HFFc6 (cell line): ENCODE measurements at regions not wholly inside any gene's neighbourhood (a gene's known extent, or its start where the extent isn't known, plus 50 kb on each side); places are given as distances from the start of the nearest gene placed in this dataset.

Experiments used
- DNase-seq: peaks from one replicate; pipeline ENCODE4 v3.0.0-alpha.2; 2018
- H3K27ac Mint-ChIP-seq: 2 replicates; pipeline ENCODE4 v1.8.0; 2020; ENCODE audit warnings: mild to moderate bottlenecking, mixed read lengths
- H3K27me3 Mint-ChIP-seq: 2 replicates; pipeline ENCODE4 v1.8.0; 2021; ENCODE audit warnings: mild to moderate bottlenecking, moderate library complexity, mixed read lengths; ENCODE audit not compliant: insufficient read depth
- H3K36me3 Mint-ChIP-seq: 2 replicates; pipeline ENCODE4 v1.8.0; 2021; ENCODE audit warnings: low read depth, mixed read lengths
- H3K4me1 Mint-ChIP-seq: 2 replicates; pipeline ENCODE4 v1.8.0; 2020; ENCODE audit warnings: low read depth, mixed read lengths
- H3K4me3 Mint-ChIP-seq: 2 replicates; pipeline ENCODE4 v1.8.0; 2020; ENCODE audit warnings: mild to moderate bottlenecking, moderate library complexity, mixed read lengths
- H3K9me3 Mint-ChIP-seq: 2 replicates; pipeline ENCODE4 v1.8.0; 2020; ENCODE audit warnings: mild to moderate bottlenecking, mixed read lengths
- CTCF ChIP-seq: fragments of 200-600 bp; sonication (generic); IDR thresholded peaks from 2 replicates; pipeline ENCODE4 v1.5.0; 2021; ENCODE audit warnings: antibody characterized with exemption, mild to moderate bottlenecking

DNA sequence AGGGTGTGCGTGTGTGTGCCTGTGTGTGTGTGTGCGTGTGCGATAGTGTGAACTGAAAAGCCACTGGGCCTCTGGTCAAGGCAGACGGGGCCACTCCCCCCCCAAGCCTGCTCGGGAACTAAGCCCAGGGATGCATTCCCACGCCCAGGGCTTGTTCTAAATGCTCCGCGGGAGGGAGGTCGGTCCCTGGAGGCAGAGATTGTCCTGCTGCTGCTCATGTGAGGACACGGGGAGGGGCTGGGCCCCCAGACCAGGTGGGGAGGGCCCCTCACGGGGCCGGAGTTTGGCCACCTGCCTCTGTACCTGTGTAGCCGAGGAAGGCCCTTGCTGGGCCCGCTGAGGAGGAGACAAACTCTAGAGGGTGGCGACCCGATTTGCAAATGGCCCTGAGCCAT lies 93.9 kb downstream of the PDGFA start:
- Mint-ChIP-seq H3K9me3 (peaks cover 7% of the 10 kb centered on the region; the same call in 1 of the 2 replicates), H3K27me3 (peaks cover 6% of the 10 kb centered on the region), H3K36me3 (no peaks in the 10 kb centered on the region), H3K4me3 (no peak overlapping the region), H3K4me1 (no peaks in the 10 kb centered on the region), H3K27ac (no peak overlapping the region)
- no peak for TF ChIP-seq CTCF
- no peak for DNase-seq

- no peak overlapping the region for H3K4me3 Mint-ChIP-seq
- no peak for TF ChIP-seq CTCF
- no peak for DNase-seq
- peaks cover 6% of the 10 kb centered on the region for H3K27me3 Mint-ChIP-seq
- no peaks in the 10 kb centered on the region for H3K4me1 Mint-ChIP-seq
- H3K9me3 Mint-ChIP-seq, result peaks cover 7% of the 10 kb centered on the region; the same call in 1 of the 2 replicates
- no peaks in the 10 kb centered on the region for H3K36me3 Mint-ChIP-seq
- H3K27ac Mint-ChIP-seq, result no peak overlapping the region
Measured at GRCh38 chr7:426510-426909, 93.1 kb downstream of the PDGFA start.

DNA sequence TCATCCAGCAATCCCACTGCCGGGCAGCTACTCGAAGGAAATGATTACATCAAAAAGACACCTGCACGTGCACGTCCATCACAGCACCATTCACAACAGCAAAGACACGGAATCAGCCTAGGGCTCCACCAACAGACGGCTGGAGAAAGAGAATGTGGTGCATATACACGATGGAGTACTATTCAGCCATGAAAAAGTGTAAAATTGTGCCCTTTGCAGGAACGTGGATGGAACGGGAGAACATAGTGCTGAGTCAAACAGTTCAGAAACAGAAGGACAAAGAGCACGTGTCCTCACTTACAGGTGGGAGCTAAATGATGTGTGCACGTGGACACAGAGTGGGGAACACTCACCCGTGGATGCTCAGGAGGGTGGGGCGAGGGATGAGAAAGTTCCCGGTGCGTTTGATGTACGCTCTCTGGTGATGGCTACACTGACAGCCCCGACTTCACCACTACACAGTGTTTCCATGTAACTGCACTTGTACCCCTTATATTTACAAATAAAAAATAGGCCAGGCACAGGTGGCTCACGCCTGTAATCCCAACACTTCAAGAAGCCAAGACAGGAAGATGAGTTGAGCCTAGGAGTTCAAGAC lies 92.0 kb downstream of the PDGFA start:
- Mint-ChIP-seq H3K9me3 (peaks cover 7% of the 10 kb centered on the region; the same call in 1 of the 2 replicates), H3K27me3 (peaks cover 6% of the 10 kb centered on the region), H3K4me1 (no peaks in the 10 kb centered on the region), H3K36me3 (no peaks in the 10 kb centered on the region), H3K27ac (no peak overlapping the region), H3K4me3 (no peak overlapping the region)
- no peak for TF ChIP-seq CTCF
- DNase-seq, result no peak

DNA sequence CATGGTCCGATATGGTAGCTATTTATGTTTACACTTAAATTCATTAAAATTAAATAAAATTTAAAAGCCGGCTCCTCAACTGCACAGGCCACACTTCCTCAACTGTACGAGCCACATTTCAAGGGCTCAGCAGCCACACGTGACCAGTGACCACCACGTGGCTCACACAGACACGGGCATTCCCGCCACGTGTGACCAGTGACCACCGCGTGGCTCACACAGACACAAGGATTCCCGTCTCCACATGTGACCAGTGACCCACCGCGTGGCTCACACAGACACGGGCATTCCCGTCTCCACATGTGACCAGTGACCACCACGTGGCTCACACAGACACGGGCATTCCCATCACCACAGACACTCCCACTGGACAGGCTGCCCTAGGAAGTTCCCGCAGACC lies 91.3 kb downstream of the PDGFA start:
- H3K36me3 Mint-ChIP-seq, result no peaks in the 10 kb centered on the region
- H3K4me3 Mint-ChIP-seq, result no peak overlapping the region
- H3K4me1 Mint-ChIP-seq, result no peaks in the 10 kb centered on the region
- peaks cover 7% of the 10 kb centered on the region; the same call in 1 of the 2 replicates for H3K9me3 Mint-ChIP-seq
- no peak for TF ChIP-seq CTCF
- H3K27ac Mint-ChIP-seq, result no peak overlapping the region
- DNase-seq, result no peak
- H3K27me3 Mint-ChIP-seq, result peaks cover 6% of the 10 kb centered on the region

GRCh38 chr7:428927-429827 lies 90.5 kb downstream of the PDGFA start:
- no peak for TF ChIP-seq CTCF
- H3K9me3 Mint-ChIP-seq, result peaks cover 7% of the 10 kb centered on the region; the same call in 1 of the 2 replicates
- no peak overlapping the region for H3K27ac Mint-ChIP-seq
- no peaks in the 10 kb centered on the region for H3K36me3 Mint-ChIP-seq
- H3K27me3 Mint-ChIP-seq, result peaks cover 8% of the 10 kb centered on the region
- no peaks in the 10 kb centered on the region for H3K4me1 Mint-ChIP-seq
- H3K4me3 Mint-ChIP-seq, result no peak overlapping the region
- no peak for DNase-seq
